Liver (tissue), 3 donors: ENCODE measurements at regions not wholly inside any gene's neighbourhood (a gene's known extent, or its start where the extent isn't known, plus 50 kb on each side); places are given as distances from the start of the nearest gene placed in this dataset.

Experiments
- CTCF ChIP-seq: fragments of 150-350 bp; IDR thresholded peaks from 2 replicates; pipeline ENCODE4 v1.5.1; 2017; ENCODE audit warnings: improper control_type of control experiment, low read depth, low read length; ENCODE audit not compliant: missing input control
- EGR1 ChIP-seq, 2 donors: IDR thresholded peaks; 2 replicates each; pipeline ENCODE4 v1.6.1; 2016 to 2018; ENCODE audit warnings: antibody characterized with exemption in 2 of 2, low read depth in 2 of 2
- JUND ChIP-seq, 2 donors: IDR thresholded peaks; 2 replicates each; pipeline ENCODE4 v1.6.1; 2016; ENCODE audit warnings: antibody characterized with exemption in 2 of 2
- MAX ChIP-seq: IDR thresholded peaks from 2 replicates; pipeline ENCODE4 v1.6.1; 2016; ENCODE audit warnings: antibody characterized with exemption
- RAD21 ChIP-seq, 2 donors: IDR thresholded peaks; 2 replicates each; pipeline ENCODE4 v1.6.1; 2016; ENCODE audit warnings: antibody characterized with exemption in 2 of 2, mild to moderate bottlenecking in 2 of 2
- SP1 ChIP-seq: IDR thresholded peaks from 2 replicates; pipeline ENCODE4 v1.6.1; 2018; ENCODE audit warnings: antibody characterized with exemption, mild to moderate bottlenecking
- YY1 ChIP-seq: IDR thresholded peaks from 2 replicates; pipeline ENCODE4 v1.6.1; 2016; ENCODE audit warnings: antibody characterized with exemption, mild to moderate bottlenecking
- donor health status: healthy.
- donor health status: healthy.

- TF ChIP-seq CTCF (no peak), MAX (no peak), EGR1 (IDR thresholded peaks at IDR 0.05; ENCODE audit: low read depth in 2 of 2) (no peak), JUND (IDR thresholded peaks at IDR 0.05) (no peak), RAD21 (IDR thresholded peaks at IDR 0.05) (no peak), SP1 (no peak), YY1 (no peak)
Measured at GRCh38 chr2:59827677-59828076, 725.8 kb downstream of the BCL11A start.
